Loucy (cell line): ENCODE measurements at regions not wholly inside any gene's neighbourhood (a gene's known extent, or its start where the extent isn't known, plus 50 kb on each side); places are given as distances from the start of the nearest gene placed in this dataset.

ENCODE experiments used
- H2AFZ ChIP-seq: fragments of 200-600 bp; sonication (generic); 2 replicates; pipeline ENCODE4 v1.6.0; 2016; ENCODE audit warnings: antibody characterized with exemption, mild to moderate bottlenecking, low read length, moderate library complexity
- H3F3A ChIP-seq: fragments of 200-600 bp; 2 replicates; pipeline ENCODE4 v1.6.0; 2016; ENCODE audit warnings: antibody characterized with exemption, low read depth, mild to moderate bottlenecking
- H3K27me3 ChIP-seq: fragments of 200-600 bp; sonication (generic); 2 replicates; pipeline ENCODE4 v1.6.1; 2014; ENCODE audit warnings: low read length, mild to moderate bottlenecking; ENCODE audit not compliant: insufficient read depth, poor library complexity, severe bottlenecking
- H3K36me3 ChIP-seq: fragments of 200-600 bp; sonication (generic); 2 replicates; pipeline ENCODE4 v1.6.1; 2016; ENCODE audit warnings: low read length; ENCODE audit not compliant: insufficient read depth
- H3K4me1 ChIP-seq: fragments of 200-600 bp; sonication (generic); 2 replicates; pipeline ENCODE4 v1.5.1; 2014; ENCODE audit warnings: low read length, mild to moderate bottlenecking; ENCODE audit not compliant: insufficient read depth, poor library complexity, severe bottlenecking
- H3K4me2 ChIP-seq: fragments of 200-600 bp; sonication (generic); 2 replicates; pipeline ENCODE4 v1.6.0; 2014; ENCODE audit warnings: antibody characterized with exemption, low read length, low read depth, mild to moderate bottlenecking; ENCODE audit not compliant: poor library complexity, severe bottlenecking
- H3K4me3 ChIP-seq: fragments of 200-600 bp; sonication (generic); 2 replicates; pipeline ENCODE4 v1.5.1; 2014; ENCODE audit warnings: low read length, mild to moderate bottlenecking, mixed read lengths; ENCODE audit not compliant: poor library complexity, severe bottlenecking
- H3K79me2 ChIP-seq: fragments of 200-600 bp; sonication (generic); 2 replicates; pipeline ENCODE4 v1.6.1; 2014; ENCODE audit warnings: low read length; ENCODE audit not compliant: insufficient read depth
- H3K9ac ChIP-seq: fragments of 200-600 bp; sonication (generic); 2 replicates; pipeline ENCODE4 v1.6.0; 2014; ENCODE audit warnings: mild to moderate bottlenecking, low read depth, low read length, moderate library complexity; ENCODE audit not compliant: poor library complexity, severe bottlenecking
- H3K9me2 ChIP-seq: fragments of 200-600 bp; sonication (generic); replicated peaks from 2 replicates; pipeline ENCODE4 v1.6.1; 2016; ENCODE audit warnings: low read depth, low read length, mixed read lengths
- H3K9me3 ChIP-seq: fragments of 200-600 bp; sonication (generic); 2 replicates; pipeline ENCODE4 v1.6.1; 2014; ENCODE audit warnings: mild to moderate bottlenecking, antibody characterized with exemption, low read length, low read depth; ENCODE audit not compliant: insufficient read depth
- H4K20me1 ChIP-seq: fragments of 200-600 bp; sonication (generic); 2 replicates; pipeline ENCODE4 v1.6.0; 2014; ENCODE audit warnings: antibody characterized with exemption, low read length, mild to moderate bottlenecking; ENCODE audit not compliant: insufficient read depth, poor library complexity, severe bottlenecking
- CTCF ChIP-seq: fragments of 200-600 bp; sonication (generic); conservative IDR thresholded peaks from 2 replicates; pipeline ENCODE4 v1.5.1; 2014; ENCODE audit warnings: mild to moderate bottlenecking, antibody characterized with exemption, low read length
- EZH2phosphoT487 ChIP-seq: fragments of 200-600 bp; IDR thresholded peaks from 2 replicates; pipeline ENCODE4 v1.6.1; 2018; ENCODE audit warnings: antibody characterized with exemption, mild to moderate bottlenecking, moderate library complexity, borderline replicate concordance

- no peak overlapping the region for H3K4me2 ChIP-seq
- H3K4me3 ChIP-seq = no peak overlapping the region
- TF ChIP-seq CTCF = no peak
- TF ChIP-seq EZH2phosphoT487 = no peak
- H3K36me3 ChIP-seq = no peaks in the 10 kb centered on the region
- H3K9ac ChIP-seq = no peak overlapping the region
- H3K4me1 ChIP-seq = no peaks in the 10 kb centered on the region
- H3K9me2 ChIP-seq = 0 out of 2 replicates have a peak, but pooled peaks cover 6% of the 10 kb centered on the region
- no peaks in the 10 kb centered on the region for H3K79me2 ChIP-seq
- no peak overlapping the region for H2AFZ ChIP-seq
- H3K9me3 ChIP-seq = no peaks in the 10 kb centered on the region
- no peaks in the 10 kb centered on the region for H3F3A ChIP-seq
- H4K20me1 ChIP-seq = no peaks in the 10 kb centered on the region
- H3K27me3 ChIP-seq = no peaks in the 10 kb centered on the region
Observed at GRCh38 chr5:96207420-96207819, 225.6 kb downstream of the PCSK1 start.

- H3K27me3 ChIP-seq = no peaks in the 10 kb centered on the region
Observed at GRCh38 chr5:96203761-96204160, 229.3 kb downstream of the PCSK1 start.

GRCh38 chr5:96201503-96201902, 231.5 kb downstream of the PCSK1 start:
- H2AFZ ChIP-seq = no peak overlapping the region
- no peaks in the 10 kb centered on the region for H3K36me3 ChIP-seq
- no peaks in the 10 kb centered on the region for H4K20me1 ChIP-seq
- H3K4me2 ChIP-seq = no peak overlapping the region
- no peaks in the 10 kb centered on the region for H3F3A ChIP-seq
- no peaks in the 10 kb centered on the region for H3K27me3 ChIP-seq
- H3K9me2 ChIP-seq = no peaks in the 10 kb centered on the region
- TF ChIP-seq CTCF = no peak
- TF ChIP-seq EZH2phosphoT487 = no peak
- H3K9ac ChIP-seq = no peak overlapping the region
- H3K79me2 ChIP-seq = no peaks in the 10 kb centered on the region
- H3K4me1 ChIP-seq = no peaks in the 10 kb centered on the region
- H3K9me3 ChIP-seq = no peaks in the 10 kb centered on the region
- H3K4me3 ChIP-seq = no peak overlapping the region

More at GRCh38 chr5:96203761-96204160, 229.3 kb downstream of the PCSK1 start:
- H3K79me2 ChIP-seq = no peaks in the 10 kb centered on the region
- no peaks in the 10 kb centered on the region for H4K20me1 ChIP-seq
- no peak overlapping the region for H2AFZ ChIP-seq
- H3K9me2 ChIP-seq = no peaks in the 10 kb centered on the region
- no peak overlapping the region for H3K4me3 ChIP-seq
- no peak overlapping the region for H3K9ac ChIP-seq
- no peak for TF ChIP-seq EZH2phosphoT487
- TF ChIP-seq CTCF = no peak
- no peak overlapping the region for H3K4me2 ChIP-seq
- no peaks in the 10 kb centered on the region for H3K9me3 ChIP-seq
- no peaks in the 10 kb centered on the region for H3F3A ChIP-seq
- H3K36me3 ChIP-seq = no peaks in the 10 kb centered on the region
- no peaks in the 10 kb centered on the region for H3K4me1 ChIP-seq
